ENCODE measurements at regions not wholly inside any gene's neighbourhood (a gene's known extent, or its start where the extent isn't known, plus 50 kb on each side); places are given as distances from the start of the nearest gene placed in this dataset.

- FAIRE-seq: no peak
These were observed 82.8 kb upstream of the IGF1R start for GRCh38 chr15:98565566-98565965.

DNA sequence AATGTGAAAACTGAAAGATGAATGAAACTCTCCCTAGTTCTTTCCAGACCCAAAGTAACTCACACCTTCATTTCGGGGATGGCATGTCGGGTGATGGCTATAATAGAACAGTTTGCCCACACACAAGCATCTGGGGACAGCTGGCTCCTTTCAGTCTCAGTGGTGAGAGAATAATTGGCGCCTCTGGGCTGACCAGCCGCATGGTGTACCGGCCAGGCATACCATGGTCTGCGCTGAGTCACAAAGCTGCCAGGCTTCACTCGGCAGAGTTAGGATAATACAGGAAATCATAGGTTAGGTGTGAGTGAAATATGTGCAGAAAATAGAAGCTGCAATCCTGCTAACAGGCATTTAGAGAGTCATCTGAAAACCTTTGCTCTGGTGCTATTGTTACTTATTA is 80.4 kb upstream of the IGF1R start:
- FAIRE-seq: no peak

DNA sequence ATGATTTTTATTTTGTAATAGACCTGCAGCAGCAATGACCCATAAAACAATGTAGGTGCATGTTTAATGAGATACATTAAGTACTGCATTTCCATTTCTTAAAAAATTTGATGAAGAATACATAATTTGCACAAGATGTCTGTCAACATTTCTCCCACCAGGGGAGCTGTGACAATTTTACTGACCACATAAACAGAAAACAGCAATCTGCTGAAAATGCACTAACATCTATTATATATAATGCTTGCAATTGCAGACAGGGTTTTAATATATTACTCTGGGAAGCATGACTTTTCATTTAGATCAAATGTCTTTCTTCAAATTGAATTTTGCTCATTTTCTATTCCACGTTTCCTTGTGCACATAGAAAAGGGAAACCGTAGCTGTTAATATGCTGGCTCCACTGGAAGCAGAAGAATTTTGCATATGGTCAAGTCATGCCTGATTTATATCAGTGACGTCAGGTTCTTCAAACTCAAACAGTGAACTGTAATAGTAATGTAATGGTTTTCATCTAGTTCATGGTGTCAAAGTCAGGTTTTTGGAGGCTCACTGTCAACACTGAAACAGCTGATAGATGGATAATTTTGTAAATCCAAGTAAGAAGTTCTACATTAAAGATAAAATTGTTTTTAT is 79.8 kb upstream of the IGF1R start:
- no peak for FAIRE-seq

DNA sequence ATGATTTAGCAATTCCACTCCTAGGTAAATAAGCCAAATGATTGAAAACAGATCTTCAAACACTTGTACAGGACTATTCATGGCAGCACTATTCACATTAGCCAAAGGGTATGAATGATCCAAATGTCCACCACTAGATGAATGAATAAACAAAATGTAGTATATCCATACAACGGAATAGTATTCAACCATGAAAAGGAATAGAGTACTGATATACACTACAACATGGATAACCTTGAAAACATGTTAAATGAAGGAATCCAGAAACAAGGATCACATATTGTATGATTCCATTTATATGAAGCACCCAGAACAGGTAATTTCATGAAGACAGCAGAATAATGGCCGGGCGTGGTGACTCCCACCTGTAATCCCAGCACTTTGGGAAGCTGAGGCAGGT is 78.2 kb upstream of the IGF1R start:
- FAIRE-seq: no peak

GRCh38 chr15:98580572-98580971 is 67.8 kb upstream of the IGF1R start:
- FAIRE-seq: no peak

DNA sequence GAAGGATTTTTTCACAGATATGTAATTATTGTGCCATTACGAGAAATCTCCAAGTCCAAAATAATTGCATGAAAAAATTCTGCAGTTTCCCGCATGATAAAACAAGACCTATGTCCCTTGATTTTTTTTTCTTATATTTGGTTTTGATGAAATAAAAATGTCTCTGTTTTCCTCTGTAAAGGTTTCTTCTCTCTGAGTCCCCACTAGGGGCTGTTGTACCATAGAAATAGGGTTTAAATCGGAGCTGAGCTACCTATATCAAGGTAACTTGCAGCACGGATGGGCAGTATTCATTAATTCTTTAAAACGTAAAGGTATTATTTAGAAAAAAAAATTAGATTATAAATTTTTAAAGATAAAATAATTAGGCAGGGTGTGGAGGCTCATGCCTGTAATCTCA is 66.6 kb upstream of the IGF1R start:
- no peak for FAIRE-seq

DNA sequence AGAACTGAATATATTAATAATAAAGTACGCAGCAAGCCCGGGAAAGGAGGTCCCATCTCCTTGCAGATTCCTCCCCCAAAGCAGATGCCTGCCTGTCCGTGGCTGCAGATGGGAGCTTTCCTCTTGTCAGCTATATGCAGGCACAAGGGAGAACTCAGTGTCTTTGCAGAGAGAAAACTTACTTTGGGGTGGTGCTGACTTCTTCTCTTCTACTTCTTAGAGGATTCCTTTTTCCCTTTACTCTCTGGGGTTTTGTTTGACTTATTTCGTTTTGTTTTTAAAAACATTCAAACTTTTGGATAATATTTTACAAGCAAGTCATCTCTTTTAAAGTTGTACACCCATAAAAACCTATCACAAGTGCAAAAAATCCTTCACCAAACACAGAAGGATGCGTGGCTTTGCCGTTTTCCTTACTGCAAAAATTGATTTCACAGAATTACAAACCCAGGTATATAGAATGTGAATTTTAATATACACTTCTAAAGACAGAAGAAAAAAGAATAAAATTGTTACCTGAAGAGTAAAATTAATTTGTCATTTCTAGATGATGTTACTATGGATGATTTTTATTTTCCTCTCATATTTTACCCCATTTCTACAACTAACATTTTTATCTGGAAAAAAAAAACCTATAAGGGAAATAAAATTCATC is 65.3 kb upstream of the IGF1R start:
- FAIRE-seq: peak; percentile 41

GRCh38 chr15:98583771-98584430 is 64.4 kb upstream of the IGF1R start:
- no peak for FAIRE-seq

GRCh38 chr15:98586066-98586465 is 62.3 kb upstream of the IGF1R start:
- FAIRE-seq: no peak

- no peak for FAIRE-seq
These were observed 56.2 kb upstream of the IGF1R start for GRCh38 chr15:98592136-98592535.

- FAIRE-seq: no peak
These were observed 52.2 kb upstream of the IGF1R start for GRCh38 chr15:98596131-98596530.

- FAIRE-seq: no peak
These were observed 51.4 kb upstream of the IGF1R start for GRCh38 chr15:98596885-98597392.

- FAIRE-seq: no peak
These were observed 50.7 kb upstream of the IGF1R start for GRCh38 chr15:98597666-98598065.

Measured in A204.1 (cell line).